Choroid plexus epithelial cell (primary cell): ENCODE measurements at regions not wholly inside any gene's neighbourhood (a gene's known extent, or its start where the extent isn't known, plus 50 kb on each side); places are given as distances from the start of the nearest gene placed in this dataset.

Source experiments
- DNase-seq: peaks from one replicate; pipeline ENCODE4 v3.0.0-alpha.2; 2010; ENCODE audit warnings: low read depth
- H3K4me3 ChIP-seq: 2 replicates; pipeline ENCODE4 v1.5.1; 2011; ENCODE audit warnings: low read depth, mild to moderate bottlenecking, control low read depth, low read length, moderate library complexity
- CTCF ChIP-seq: conservative IDR thresholded peaks from 2 replicates; pipeline ENCODE4 v1.5.1; 2011; ENCODE audit warnings: low read depth, mild to moderate bottlenecking, control low read depth, inconsistent platforms, low read length, moderate library complexity

- no peak for TF ChIP-seq CTCF
- no peak overlapping the region for H3K4me3 ChIP-seq
- no peak for DNase-seq
Observed at GRCh38 chr4:149964001-149964796, 114.0 kb upstream of the DCLK2 start.

- no peak overlapping the region for H3K4me3 ChIP-seq
- DNase-seq: no peak
- no peak for TF ChIP-seq CTCF
Observed at GRCh38 chr4:149965206-149965605, 113.0 kb upstream of the DCLK2 start.

DNA sequence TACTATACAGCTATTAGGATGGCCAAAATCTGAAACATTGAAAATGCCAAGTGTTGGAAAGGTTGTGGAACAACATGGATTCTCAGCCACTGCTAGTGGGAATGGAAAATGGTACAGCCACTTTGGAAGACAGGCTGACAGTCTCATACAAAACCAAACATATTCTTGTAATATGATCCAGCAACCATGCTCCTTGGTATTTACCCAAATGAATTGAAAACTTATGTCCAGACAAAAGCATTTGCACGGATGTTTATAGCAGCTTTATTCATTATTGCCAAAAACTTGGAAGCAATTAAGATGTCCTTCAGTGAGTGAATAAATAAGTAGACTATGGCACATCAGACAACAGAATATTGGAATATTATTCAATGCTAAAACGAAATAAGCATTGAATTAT is 105.8 kb upstream of the DCLK2 start:
- TF ChIP-seq CTCF: no peak
- DNase-seq: no peak
- H3K4me3 ChIP-seq: no peak overlapping the region

- TF ChIP-seq CTCF: no peak
- H3K4me3 ChIP-seq: no peak overlapping the region
- DNase-seq: no peak
Observed at GRCh38 chr4:149973181-149973580, 105.1 kb upstream of the DCLK2 start.

DNA sequence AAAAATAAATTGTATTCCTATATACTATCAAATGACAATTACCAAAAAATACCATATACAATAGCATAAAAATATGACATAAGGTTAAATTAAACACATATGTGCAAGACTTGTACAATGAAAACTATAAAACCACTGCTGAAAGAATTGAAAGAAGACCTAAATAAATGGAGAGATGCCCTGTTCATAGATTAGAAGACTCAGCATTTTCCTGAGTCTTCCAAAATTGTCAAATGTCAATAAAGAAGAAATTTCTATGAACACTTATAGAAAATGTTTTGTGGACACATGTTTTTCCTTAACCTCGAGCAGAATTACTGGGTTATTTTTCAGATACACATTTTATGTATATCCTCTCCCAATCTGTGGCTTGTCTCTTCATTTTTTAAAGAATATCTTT is 103.1 kb upstream of the DCLK2 start:
- TF ChIP-seq CTCF: no peak
- DNase-seq: no peak

GRCh38 chr4:149980121-149980682 is 98.0 kb upstream of the DCLK2 start:
- TF ChIP-seq CTCF: no peak
- no peak overlapping the region for H3K4me3 ChIP-seq
- no peak for DNase-seq

More for the DNA sequence above, 103.1 kb upstream of the DCLK2 start:
- H3K4me3 ChIP-seq: no peak overlapping the region

DNA sequence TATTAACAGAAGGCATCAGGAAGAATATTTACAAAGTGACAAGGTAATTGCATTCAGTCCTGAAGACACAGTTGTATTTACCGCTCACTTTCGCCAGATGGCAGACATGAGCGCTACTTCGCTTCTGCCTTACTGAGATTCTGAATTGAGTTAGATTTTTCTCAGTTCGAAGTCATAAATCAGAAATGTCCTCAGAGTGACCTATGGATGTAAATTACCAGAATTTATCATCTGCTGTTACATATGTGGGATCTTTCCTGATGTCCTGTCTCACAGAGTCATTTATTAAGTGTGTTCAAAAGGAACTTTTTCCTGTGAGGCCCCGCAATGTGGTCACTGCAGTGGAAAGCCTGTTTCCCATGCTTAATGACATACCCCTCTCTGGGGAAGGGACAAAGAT is 97.3 kb upstream of the DCLK2 start:
- peak; percentile 78 for DNase-seq
- TF ChIP-seq CTCF: peak; percentile 86
- H3K4me3 ChIP-seq: no peak overlapping the region
